GM12878 (cell line): ENCODE measurements at regions not wholly inside any gene's neighbourhood (a gene's known extent, or its start where the extent isn't known, plus 50 kb on each side); places are given as distances from the start of the nearest gene placed in this dataset.

Experiments
- ATAC-seq: fragments of 200-7000 bp; cut with Tn5 transposase; 3 replicates; pipeline ENCODE4 v1.9.1; 2020; ENCODE audit warnings: mild to moderate bottlenecking, moderate library complexity
- BruUV-seq: library from RNA; stranded (reverse); fragments of 400-500 nt; replicated peaks from 2 replicates; lab custom pipeline; 2021; lab: Mats Ljungman, UMichigan
- CTCF ChIA-PET: fragments of 300-600 bp; sonication (Branson Sonifier 250); formaldehyde crosslinking; extraction: SDS; loops from one replicate; lab custom pipeline; 2021; ENCODE audit warnings: inconsistent platforms; lab: Yijun Ruan, JAX
- POLR2A ChIA-PET: fragments of 350-600 bp; formaldehyde crosslinking; extraction: SDS; loops from one replicate; lab custom pipeline; 2021; ENCODE audit warnings: inconsistent platforms; lab: Charles Lee
- RAD21 ChIA-PET: fragments of 300-600 bp; sonication (Branson Sonifier 250); formaldehyde crosslinking; loops from one replicate; lab custom pipeline; 2023; ENCODE audit warnings: antibody characterized with exemption; ENCODE audit not compliant: unreplicated experiment; lab: Charles Lee
- SMC1A ChIA-PET: fragments of 300-600 bp; sonication (Branson Sonifier 250); formaldehyde crosslinking; loops from one replicate; lab custom pipeline; 2023; ENCODE audit not compliant: unreplicated experiment, uncharacterized antibody; lab: Charles Lee
- DNase-seq: peaks from one replicate; pipeline ENCODE4 v3.0.0-alpha.2; 2011; ENCODE audit warnings: low read depth, low spot score
- FAIRE-seq: peaks from 3 replicates; lab custom pipeline; 2011; peaks lifted over from hg19 to GRCh38; lab: Jason Lieb, UNC
- H2AFZ ChIP-seq: 2 replicates; pipeline ENCODE4 v1.6.0; 2011; ENCODE audit warnings: low read depth, low read length, control low read depth; ENCODE audit not compliant: control insufficient read depth
- H3K27ac ChIP-seq: 2 replicates; pipeline ENCODE4 v1.5.1; 2011; ENCODE audit warnings: control low read depth; ENCODE audit not compliant: control insufficient read depth, insufficient read depth
- H3K27me3 ChIP-seq, 2 experiments: replicated peaks in 1 of 2; 2 replicates each; pipeline versions ENCODE4 v1.6.0 to v1.6.1; 2011; ENCODE audit warnings: low read length in 1 of 2; ENCODE audit not compliant: control insufficient read depth in 2 of 2, insufficient read depth in 2 of 2
- H3K36me3 ChIP-seq, 2 experiments: 2 replicates each; pipeline ENCODE4 v1.5.1; 2011; ENCODE audit warnings: low read length in 1 of 2; ENCODE audit not compliant: control insufficient read depth in 2 of 2, insufficient read depth in 2 of 2
- H3K4me1 ChIP-seq: 2 replicates; pipeline ENCODE4 v1.6.1; 2011; ENCODE audit warnings: mild to moderate bottlenecking, low read length, moderate library complexity, mixed read lengths; ENCODE audit not compliant: control insufficient read depth, insufficient read depth
- H3K4me2 ChIP-seq: 2 replicates; pipeline ENCODE4 v1.6.0; 2011; ENCODE audit warnings: control low read depth; ENCODE audit not compliant: control insufficient read depth, insufficient read depth
- H3K4me3 ChIP-seq: fragments of 200-600 bp; sonication (generic); 2 replicates; pipeline ENCODE4 v1.5.1; 2016
- H3K79me2 ChIP-seq: 2 replicates; pipeline ENCODE4 v1.6.0; 2011; ENCODE audit warnings: low read length; ENCODE audit not compliant: control insufficient read depth, insufficient read depth
- H3K9ac ChIP-seq: 2 replicates; pipeline ENCODE4 v1.8.0; 2011; ENCODE audit warnings: low read length, control low read depth, mixed read lengths; ENCODE audit not compliant: control insufficient read depth, insufficient read depth
- H3K9me3 ChIP-seq: replicated peaks from 3 replicates; pipeline ENCODE4 v1.5.1; 2011; ENCODE audit warnings: mild to moderate bottlenecking, low read length; ENCODE audit not compliant: control insufficient read depth, insufficient read depth
- H4K20me1 ChIP-seq: 2 replicates; pipeline ENCODE4 v1.6.0; 2011; ENCODE audit not compliant: control insufficient read depth, insufficient read depth
- EZH2 ChIP-seq: IDR thresholded peaks from 2 replicates; pipeline ENCODE4 v1.6.1; 2012; ENCODE audit warnings: low read depth, mild to moderate bottlenecking, control low read depth, inconsistent platforms, low read length, borderline replicate concordance; ENCODE audit not compliant: control insufficient read depth
- HDGF ChIP-seq: fragments of 450-650 bp; IDR thresholded peaks from 2 replicates; pipeline ENCODE4 v1.6.1; 2016; ENCODE audit warnings: antibody characterized with exemption
- MYC ChIP-seq: IDR thresholded peaks from 2 replicates; pipeline ENCODE4 v1.6.1; 2011; ENCODE audit warnings: mild to moderate bottlenecking, low read length, moderate library complexity, inconsistent platforms; ENCODE audit not compliant: insufficient read depth, insufficient replicate concordance, insufficient read length, severe bottlenecking
- NFXL1 ChIP-seq: fragments of 450-650 bp; IDR thresholded peaks from 2 replicates; pipeline ENCODE4 v1.6.1; 2017; ENCODE audit warnings: antibody characterized with exemption, mild to moderate bottlenecking, borderline replicate concordance
- SKIL ChIP-seq: fragments of 450-650 bp; IDR thresholded peaks from 2 replicates; pipeline ENCODE4 v1.6.1; 2017; ENCODE audit warnings: mild to moderate bottlenecking, low read depth, inconsistent platforms; ENCODE audit not compliant: poor library complexity, severe bottlenecking
- SUZ12 ChIP-seq: fragments of 200-600 bp; sonication (generic); IDR thresholded peaks from one replicate; pipeline ENCODE4 v1.6.1; 2018; ENCODE audit warnings: antibody characterized with exemption, mild to moderate bottlenecking; ENCODE audit not compliant: unreplicated experiment
- WGBS: methylation state at CpG from one replicate; pipeline ENCODE4 v1.1.6; 2016; ENCODE audit warnings: low lambda C conversion rate; ENCODE audit not compliant: insufficient replicate concordance, insufficient coverage; ENCODE audit errors: missing lambda C conversion rate; 5-methylcytosine and 5-hydroxymethylcytosine counted together
- in situ Hi-C: fragments of 300-500 bp; cut with MboI; formaldehyde crosslinking; loops from 9 replicates; pipeline ENCODE4 v1.14.3; 2018; ENCODE audit warnings: mixed read lengths
- intact Hi-C: fragments of 100-400 bp; cut with micrococcal nuclease; formaldehyde crosslinking; loops from one replicate; pipeline ENCODE4 v1.14.2; 2022; ENCODE audit not compliant: unreplicated experiment
- TF ChIP-seq, protein P1 (sequence below): fragments of 450-650 bp; IDR thresholded peaks from 2 replicates; pipeline ENCODE4 v1.6.1; 2018; ENCODE audit warnings: mild to moderate bottlenecking, low read depth, moderate library complexity; ENCODE audit not compliant: partially characterized antibody
- TF ChIP-seq, protein P2 (sequence below): IDR thresholded peaks from 2 replicates; pipeline ENCODE4 v1.6.1; 2011; ENCODE audit warnings: borderline replicate concordance, low read depth, mild to moderate bottlenecking, moderate library complexity, mixed read lengths, low read length; ENCODE audit not compliant: insufficient read depth; ENCODE audit errors: extremely low read length
- TF ChIP-seq, protein P3 (sequence below): IDR thresholded peaks from 2 replicates; pipeline ENCODE4 v1.6.1; 2011; ENCODE audit warnings: borderline replicate concordance, low read depth, mild to moderate bottlenecking, moderate library complexity, low read length; ENCODE audit not compliant: insufficient read depth, poor library complexity, severe bottlenecking

DNA sequence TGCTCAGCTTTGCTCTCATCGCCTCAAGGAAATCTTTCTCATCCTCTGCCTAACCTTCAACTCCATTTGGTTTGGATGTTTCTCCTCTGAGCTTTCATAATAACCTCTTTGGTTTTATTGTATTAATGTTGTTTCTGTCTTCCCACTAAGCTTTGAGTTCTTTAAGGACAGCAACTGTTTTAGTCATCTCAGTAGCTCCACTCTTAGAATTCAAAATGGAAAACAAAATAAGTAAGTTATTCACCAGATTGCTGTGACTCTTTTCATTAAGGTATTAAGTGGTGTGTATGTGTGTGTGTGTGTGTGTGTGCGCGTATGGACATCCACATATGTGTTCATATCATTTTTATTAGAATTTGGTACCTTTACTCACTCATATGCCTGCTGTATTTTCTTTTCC lies 279.2 kb upstream of the BOD1L1 start (continued):
- no peak for TF ChIP-seq SKIL

GRCh38 chr4:13907255-13907751 lies 279.8 kb upstream of the BOD1L1 start:
- BruUV-seq, result no TSS peak
- WGBS, result 0% methylated on average over 1 of the region's 1 CpG
- Histone ChIP-seq H3K79me2 (no peaks in the 10 kb centered on the region), H3K27ac (no peak overlapping the region), H3K4me2 (no peak overlapping the region), H3K4me3 (no peak overlapping the region), H3K27me3 (no peaks in the 10 kb centered on the region), H3K4me1 (no peaks in the 10 kb centered on the region), H2AFZ (no peak overlapping the region), H3K9ac (no peak overlapping the region), H3K9me3 (no peaks in the 10 kb centered on the region), H4K20me1 (no peaks in the 10 kb centered on the region), H3K36me3 (no peaks in the 10 kb centered on the region)
- DNase-seq, result no peak
- intact Hi-C loops (no loop called here), in situ Hi-C loops (no loop called here)
- CTCF ChIA-PET, result interaction anchor here (0.6 to 1.3 kb wide), 3 partner anchors 251 to 541 kb away, joined by 3 to 4 read pairs (median 4); no protein-coding TSS in a partner anchor
- SMC1A ChIA-PET, result interaction anchor here (0.6 to 1.1 kb wide), 3 partner anchors 41 to 367 kb away, joined by 3 read pairs; no protein-coding TSS in a partner anchor
- RAD21 ChIA-PET, result interaction anchor here (0.7 to 1.8 kb wide), 3 partner anchors 13 to 357 kb away, joined by 3 to 4 read pairs (median 4); no protein-coding TSS in a partner anchor
- no peak for ATAC-seq
- POLR2A ChIA-PET, result interaction anchor here (0.6 kb wide), 1 partner anchor 52 kb away, joined by 3 read pairs; no protein-coding TSS in a partner anchor
- FAIRE-seq, result no peak
- TF ChIP-seq, protein P1, sequence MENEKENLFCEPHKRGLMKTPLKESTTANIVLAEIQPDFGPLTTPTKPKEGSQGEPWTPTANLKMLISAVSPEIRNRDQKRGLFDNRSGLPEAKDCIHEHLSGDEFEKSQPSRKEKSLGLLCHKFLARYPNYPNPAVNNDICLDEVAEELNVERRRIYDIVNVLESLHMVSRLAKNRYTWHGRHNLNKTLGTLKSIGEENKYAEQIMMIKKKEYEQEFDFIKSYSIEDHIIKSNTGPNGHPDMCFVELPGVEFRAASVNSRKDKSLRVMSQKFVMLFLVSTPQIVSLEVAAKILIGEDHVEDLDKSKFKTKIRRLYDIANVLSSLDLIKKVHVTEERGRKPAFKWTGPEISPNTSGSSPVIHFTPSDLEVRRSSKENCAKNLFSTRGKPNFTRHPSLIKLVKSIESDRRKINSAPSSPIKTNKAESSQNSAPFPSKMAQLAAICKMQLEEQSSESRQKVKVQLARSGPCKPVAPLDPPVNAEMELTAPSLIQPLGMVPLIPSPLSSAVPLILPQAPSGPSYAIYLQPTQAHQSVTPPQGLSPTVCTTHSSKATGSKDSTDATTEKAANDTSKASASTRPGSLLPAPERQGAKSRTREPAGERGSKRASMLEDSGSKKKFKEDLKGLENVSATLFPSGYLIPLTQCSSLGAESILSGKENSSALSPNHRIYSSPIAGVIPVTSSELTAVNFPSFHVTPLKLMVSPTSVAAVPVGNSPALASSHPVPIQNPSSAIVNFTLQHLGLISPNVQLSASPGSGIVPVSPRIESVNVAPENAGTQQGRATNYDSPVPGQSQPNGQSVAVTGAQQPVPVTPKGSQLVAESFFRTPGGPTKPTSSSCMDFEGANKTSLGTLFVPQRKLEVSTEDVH, result no peak
- TF ChIP-seq NFXL1 (no peak), SUZ12 (no peak), SKIL (no peak), HDGF (no peak), EZH2 (no peak), MYC (no peak)
- TF ChIP-seq, protein P2, sequence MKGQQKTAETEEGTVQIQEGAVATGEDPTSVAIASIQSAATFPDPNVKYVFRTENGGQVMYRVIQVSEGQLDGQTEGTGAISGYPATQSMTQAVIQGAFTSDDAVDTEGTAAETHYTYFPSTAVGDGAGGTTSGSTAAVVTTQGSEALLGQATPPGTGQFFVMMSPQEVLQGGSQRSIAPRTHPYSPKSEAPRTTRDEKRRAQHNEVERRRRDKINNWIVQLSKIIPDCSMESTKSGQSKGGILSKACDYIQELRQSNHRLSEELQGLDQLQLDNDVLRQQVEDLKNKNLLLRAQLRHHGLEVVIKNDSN, result no peak
- TF ChIP-seq, protein P3, sequence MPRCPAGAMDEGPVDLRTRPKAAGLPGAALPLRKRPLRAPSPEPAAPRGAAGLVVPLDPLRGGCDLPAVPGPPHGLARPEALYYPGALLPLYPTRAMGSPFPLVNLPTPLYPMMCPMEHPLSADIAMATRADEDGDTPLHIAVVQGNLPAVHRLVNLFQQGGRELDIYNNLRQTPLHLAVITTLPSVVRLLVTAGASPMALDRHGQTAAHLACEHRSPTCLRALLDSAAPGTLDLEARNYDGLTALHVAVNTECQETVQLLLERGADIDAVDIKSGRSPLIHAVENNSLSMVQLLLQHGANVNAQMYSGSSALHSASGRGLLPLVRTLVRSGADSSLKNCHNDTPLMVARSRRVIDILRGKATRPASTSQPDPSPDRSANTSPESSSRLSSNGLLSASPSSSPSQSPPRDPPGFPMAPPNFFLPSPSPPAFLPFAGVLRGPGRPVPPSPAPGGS, result no peak
